ENCODE measurements at regions not wholly inside any gene's neighbourhood (a gene's known extent, or its start where the extent isn't known, plus 50 kb on each side); places are given as distances from the start of the nearest gene placed in this dataset.

DNA sequence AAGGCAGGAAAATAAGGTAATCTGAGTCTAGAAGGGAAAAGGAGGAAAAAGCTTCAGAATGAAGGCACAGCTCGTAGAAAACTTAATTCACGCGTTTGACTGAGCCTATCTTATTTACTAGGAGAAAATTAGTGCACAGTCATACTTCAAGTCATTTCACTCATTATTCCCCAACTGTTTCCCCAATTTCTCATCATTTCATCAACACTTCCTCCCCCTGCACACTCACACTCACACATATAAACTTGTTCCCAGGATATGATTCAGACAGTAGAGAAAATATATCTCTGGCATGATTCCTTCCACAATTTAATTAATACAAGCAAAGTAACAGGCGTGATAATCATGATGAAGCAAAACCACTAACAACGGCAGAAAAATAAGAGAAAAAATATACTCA is 94.5 kb upstream of the F13A1 start:
- Mint-ChIP-seq H3K4me3 (no peak overlapping the region), H3K4me1 (no peaks in the 10 kb centered on the region), H3K27me3 (ENCODE audit: low read depth) (no peaks in the 10 kb centered on the region), H3K36me3 (no peaks in the 10 kb centered on the region), H3K9me3 (no peaks in the 10 kb centered on the region), H3K27ac (no peak overlapping the region)
- DNase-seq (ENCODE audit: low spot score) (no peak), ATAC-seq (no peak)
- CTCF ChIA-PET = interaction anchor here (0.6 kb wide), 1 partner anchor 70 kb away, joined by 5 read pairs; no protein-coding TSS in a partner anchor
- TF ChIP-seq ZNF425 (CRISPR knock-in tag; conservative IDR thresholded peaks at IDR 0.05) (no peak), ZNF416 (CRISPR knock-in tag; IDR thresholded peaks at IDR 0.05) (no peak), SMAD3 (CRISPR knock-in tag; IDR thresholded peaks at IDR 0.05; ENCODE audit: borderline replicate concordance) (no peak)
- POLR2A ChIA-PET = no interaction called here

- H3K9me3 Mint-ChIP-seq = no peaks in the 10 kb centered on the region
- no peaks in the 10 kb centered on the region for H3K4me1 Mint-ChIP-seq
- H3K36me3 Mint-ChIP-seq = no peaks in the 10 kb centered on the region
- DNase-seq (ENCODE audit: low spot score) (no peak), ATAC-seq (no peak)
- ChIA-PET CTCF (no interaction called here), POLR2A (no interaction called here)
- H3K4me3 Mint-ChIP-seq = no peak overlapping the region
- no peak overlapping the region for H3K27ac Mint-ChIP-seq
- no peaks in the 10 kb centered on the region for H3K27me3 Mint-ChIP-seq (ENCODE audit: low read depth)
- TF ChIP-seq STAT6 (CRISPR knock-in tag; conservative IDR thresholded peaks at IDR 0.05; ENCODE audit: low read depth) (no peak), SMAD3 (CRISPR knock-in tag; IDR thresholded peaks at IDR 0.05; ENCODE audit: borderline replicate concordance) (no peak), NR3C1 (CRISPR knock-in tag; conservative IDR thresholded peaks at IDR 0.05; ENCODE audit: low read depth) (no peak), ZNF138 (CRISPR knock-in tag; conservative IDR thresholded peaks at IDR 0.05) (no peak)
Observed at GRCh38 chr6:6417475-6417874, 97.0 kb upstream of the F13A1 start.

- Mint-ChIP-seq H3K27me3 (ENCODE audit: low read depth) (no peaks in the 10 kb centered on the region), H3K4me3 (no peak overlapping the region)
Observed at GRCh38 chr6:6418421-6418820, 98.0 kb upstream of the F13A1 start.

More at GRCh38 chr6:6418421-6418820, 98.0 kb upstream of the F13A1 start:
- ATAC-seq = no peak
- ChIA-PET POLR2A (no interaction called here), CTCF (no interaction called here)
- Mint-ChIP-seq H3K9me3 (peaks cover 6% of the 10 kb centered on the region), H3K4me1 (no peaks in the 10 kb centered on the region), H3K27ac (no peak overlapping the region), H3K36me3 (no peaks in the 10 kb centered on the region)
- no peak for DNase-seq (ENCODE audit: low spot score)
- TF ChIP-seq, protein P1, sequence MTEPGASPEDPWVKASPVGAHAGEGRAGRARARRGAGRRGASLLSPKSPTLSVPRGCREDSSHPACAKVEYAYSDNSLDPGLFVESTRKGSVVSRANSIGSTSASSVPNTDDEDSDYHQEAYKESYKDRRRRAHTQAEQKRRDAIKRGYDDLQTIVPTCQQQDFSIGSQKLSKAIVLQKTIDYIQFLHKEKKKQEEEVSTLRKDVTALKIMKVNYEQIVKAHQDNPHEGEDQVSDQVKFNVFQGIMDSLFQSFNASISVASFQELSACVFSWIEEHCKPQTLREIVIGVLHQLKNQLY (CRISPR knock-in tag; IDR thresholded peaks at IDR 0.05) = no peak
- TF ChIP-seq ATF3 (CRISPR knock-in tag; conservative IDR thresholded peaks at IDR 0.05) (no peak), GRHL2 (CRISPR knock-in tag; IDR thresholded peaks at IDR 0.05; ENCODE audit: insufficient replicate concordance, severe bottlenecking) (no peak), TP53 (CRISPR knock-in tag; IDR thresholded peaks at IDR 0.05) (no peak), MXD4 (CRISPR knock-in tag; IDR thresholded peaks at IDR 0.05; ENCODE audit: borderline replicate concordance) (no peak), USF2 (CRISPR knock-in tag; IDR thresholded peaks at IDR 0.05) (no peak), TEAD4 (CRISPR knock-in tag; IDR thresholded peaks at IDR 0.05) (no peak), ZNF219 (CRISPR knock-in tag; IDR thresholded peaks at IDR 0.05; ENCODE audit: borderline replicate concordance) (no peak), E2F5 (CRISPR knock-in tag; IDR thresholded peaks at IDR 0.05) (no peak), TEAD1 (CRISPR knock-in tag; IDR thresholded peaks at IDR 0.05) (no peak), ETV6 (CRISPR knock-in tag; IDR thresholded peaks at IDR 0.05) (no peak), ZNF671 (CRISPR knock-in tag; IDR thresholded peaks at IDR 0.05) (no peak), FOXP1 (CRISPR knock-in tag; IDR thresholded peaks at IDR 0.05; ENCODE audit: borderline replicate concordance) (no peak), SMAD4 (CRISPR knock-in tag; IDR thresholded peaks at IDR 0.05) (no peak), NFYB (CRISPR knock-in tag; conservative IDR thresholded peaks at IDR 0.05; ENCODE audit: low read depth) (no peak), KAT7 (CRISPR knock-in tag; IDR thresholded peaks at IDR 0.05; ENCODE audit: borderline replicate concordance) (no peak), JAZF1 (CRISPR knock-in tag; IDR thresholded peaks at IDR 0.05) (no peak)
- TF ChIP-seq, protein P2, sequence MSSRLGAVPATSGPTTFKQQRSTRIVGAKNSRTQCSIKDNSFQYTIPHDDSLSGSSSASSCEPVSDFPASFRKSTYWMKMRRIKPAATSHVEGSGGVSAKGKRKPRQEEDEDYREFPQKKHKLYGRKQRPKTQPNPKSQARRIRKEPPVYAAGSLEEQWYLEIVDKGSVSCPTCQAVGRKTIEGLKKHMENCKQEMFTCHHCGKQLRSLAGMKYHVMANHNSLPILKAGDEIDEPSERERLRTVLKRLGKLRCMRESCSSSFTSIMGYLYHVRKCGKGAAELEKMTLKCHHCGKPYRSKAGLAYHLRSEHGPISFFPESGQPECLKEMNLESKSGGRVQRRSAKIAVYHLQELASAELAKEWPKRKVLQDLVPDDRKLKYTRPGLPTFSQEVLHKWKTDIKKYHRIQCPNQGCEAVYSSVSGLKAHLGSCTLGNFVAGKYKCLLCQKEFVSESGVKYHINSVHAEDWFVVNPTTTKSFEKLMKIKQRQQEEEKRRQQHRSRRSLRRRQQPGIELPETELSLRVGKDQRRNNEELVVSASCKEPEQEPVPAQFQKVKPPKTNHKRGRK (CRISPR knock-in tag; IDR thresholded peaks at IDR 0.05; ENCODE audit: borderline replicate concordance) = no peak
